IMR-90 (cell line): ENCODE measurements at regions not wholly inside any gene's neighbourhood (a gene's known extent, or its start where the extent isn't known, plus 50 kb on each side); places are given as distances from the start of the nearest gene placed in this dataset.

Experiments used
- ATAC-seq: fragments of 200-7000 bp; cut with Tn5 transposase; 2 replicates; pipeline ENCODE4 v1.9.1; 2020; ENCODE audit warnings: low read depth, mild to moderate bottlenecking, moderate library complexity
- BruUV-seq: library from RNA; stranded (reverse); fragments of 400-500 nt; replicated peaks from 2 replicates; lab custom pipeline; 2021; lab: Mats Ljungman, UMichigan
- CTCF ChIA-PET: fragments of 300-600 bp; formaldehyde crosslinking; extraction: SDS; loops from one replicate; lab custom pipeline; 2021; ENCODE audit warnings: antibody characterized with exemption; lab: Yijun Ruan, JAX
- POLR2A ChIA-PET: fragments of 300-600 bp; sonication (Branson Sonifier 250); formaldehyde crosslinking; loops from one replicate; lab custom pipeline; 2022; ENCODE audit warnings: antibody characterized with exemption; ENCODE audit not compliant: unreplicated experiment; lab: Charles Lee
- DNase-seq: peaks from one replicate; pipeline ENCODE4 v3.0.0; 2013
- H2AFZ ChIP-seq: replicated peaks from 2 replicates; pipeline ENCODE3; 2013; ENCODE audit warnings: low read length, mild to moderate bottlenecking; ENCODE audit not compliant: poor library complexity
- H2AK5ac ChIP-seq: 2 replicates; pipeline ENCODE4 v1.6.1; 2013; ENCODE audit warnings: low read depth, low read length, inconsistent platforms
- H2AK9ac ChIP-seq: replicated peaks from 2 replicates; pipeline ENCODE3; 2013; ENCODE audit warnings: mild to moderate bottlenecking, low read depth, low read length, moderate library complexity; ENCODE audit not compliant: poor library complexity
- H2BK120ac ChIP-seq: 2 replicates; pipeline ENCODE4 v1.6.1; 2013; ENCODE audit warnings: low read depth, low read length, inconsistent platforms
- H2BK15ac ChIP-seq: 3 replicates; pipeline ENCODE4 v1.6.1; 2013; ENCODE audit warnings: low read depth, low read length, inconsistent platforms
- H2BK20ac ChIP-seq: 2 replicates; pipeline ENCODE4 v1.6.1; 2013; ENCODE audit warnings: low read depth, mild to moderate bottlenecking, inconsistent platforms, low read length, moderate library complexity
- H2BK5ac ChIP-seq: 2 replicates; pipeline ENCODE4 v1.6.1; 2013; ENCODE audit warnings: mild to moderate bottlenecking, low read depth, low read length, inconsistent platforms; ENCODE audit not compliant: poor library complexity, severe bottlenecking
- H3K14ac ChIP-seq: replicated peaks from 2 replicates; pipeline ENCODE4 v1.6.1; 2013; ENCODE audit warnings: low read depth, low read length, inconsistent platforms
- H3K18ac ChIP-seq: 2 replicates; pipeline ENCODE4 v1.6.1; 2013; ENCODE audit warnings: low read depth, low read length, control low read depth
- H3K23ac ChIP-seq: 2 replicates; pipeline ENCODE4 v1.6.1; 2013; ENCODE audit warnings: low read depth, low read length, inconsistent platforms
- H3K27ac ChIP-seq: 2 replicates; pipeline ENCODE4 v1.5.1; 2013; ENCODE audit warnings: mild to moderate bottlenecking, control low read depth, low read length; ENCODE audit not compliant: insufficient read depth
- H3K27me3 ChIP-seq: 2 replicates; pipeline ENCODE4 v1.6.1; 2013; ENCODE audit warnings: low read length; ENCODE audit not compliant: control insufficient read depth, insufficient read depth
- H3K36me3 ChIP-seq: 2 replicates; pipeline ENCODE4 v1.6.1; 2013; ENCODE audit warnings: low read length, mixed read lengths; ENCODE audit not compliant: control insufficient read depth, insufficient read depth
- H3K4ac ChIP-seq: 2 replicates; pipeline ENCODE4 v1.6.1; 2013; ENCODE audit warnings: low read depth, low read length, inconsistent platforms
- H3K4me1 ChIP-seq: 2 replicates; pipeline ENCODE4 v1.6.1; 2013; ENCODE audit warnings: low read length, mixed read lengths; ENCODE audit not compliant: control insufficient read depth, insufficient read depth
- H3K4me2 ChIP-seq: 2 replicates; pipeline ENCODE4 v1.6.1; 2013; ENCODE audit warnings: low read depth, mild to moderate bottlenecking, control low read depth, low read length, moderate library complexity
- H3K4me3 ChIP-seq: 2 replicates; pipeline ENCODE4 v1.5.1; 2013; ENCODE audit warnings: low read depth, mild to moderate bottlenecking, control low read depth, low read length, moderate library complexity; ENCODE audit not compliant: insufficient read depth
- H3K56ac ChIP-seq: 2 replicates; pipeline ENCODE4 v1.6.1; 2013; ENCODE audit warnings: low read length, inconsistent platforms; ENCODE audit not compliant: insufficient read depth; ENCODE audit errors: extremely low read depth
- H3K79me1 ChIP-seq, 2 experiments: 2 replicates each; pipeline ENCODE4 v1.6.1; 2013; ENCODE audit warnings: low read length in 2 of 2, inconsistent platforms in 1 of 2, low read depth in 1 of 2
- H3K9ac ChIP-seq: 2 replicates; pipeline ENCODE4 v1.6.1; 2013; ENCODE audit warnings: low read depth, low read length, control low read depth
- H3K9me1 ChIP-seq: 2 replicates; pipeline ENCODE4 v1.6.1; 2013; ENCODE audit warnings: low read length, inconsistent platforms; ENCODE audit not compliant: insufficient read depth
- H3K9me3 ChIP-seq: 2 replicates; pipeline ENCODE4 v1.6.1; 2013; ENCODE audit warnings: low read length; ENCODE audit not compliant: control insufficient read depth, insufficient read depth
- H4K20me1 ChIP-seq: 2 replicates; pipeline ENCODE4 v1.6.1; 2013; ENCODE audit warnings: low read length, inconsistent platforms; ENCODE audit not compliant: insufficient read depth
- H4K5ac ChIP-seq: 2 replicates; pipeline ENCODE4 v1.6.1; 2013; ENCODE audit warnings: mild to moderate bottlenecking, low read depth, low read length, control low read depth
- H4K8ac ChIP-seq, 2 experiments: 2 replicates each; pipeline ENCODE4 v1.6.1; 2013; ENCODE audit warnings: low read depth in 2 of 2, low read length in 2 of 2, control low read depth in 1 of 2, inconsistent platforms in 1 of 2
- H4K91ac ChIP-seq: 2 replicates; pipeline ENCODE4 v1.6.1; 2013; ENCODE audit warnings: low read depth, low read length, inconsistent platforms; ENCODE audit not compliant: insufficient read depth
- BHLHE40 ChIP-seq: fragments of 150-350 bp; IDR thresholded peaks from 2 replicates; pipeline ENCODE4 v1.6.1; 2016; ENCODE audit warnings: mild to moderate bottlenecking, low read depth, low read length
- CEBPB ChIP-seq: IDR thresholded peaks from 2 replicates; pipeline ENCODE4 v1.6.1; 2012; ENCODE audit warnings: low read depth, low read length, improper control_type of control experiment
- WGBS, 2 experiments: methylation state at CpG; one replicate each; pipeline versions ENCODE4 v1.1.5 to v1.1.7; 2013; ENCODE audit warnings: missing lambda C conversion rate in 2 of 2; ENCODE audit not compliant: insufficient read length in 1 of 2; ENCODE audit errors: extremely low coverage in 2 of 2; 5-methylcytosine and 5-hydroxymethylcytosine counted together
- dilution Hi-C: fragments of 300-500 bp; cut with HindIII; formaldehyde crosslinking; loops from one replicate; pipeline ENCODE4 v1.14.3; 2018; ENCODE audit warnings: low sequenced_read_pairs; ENCODE audit not compliant: unreplicated experiment
- in situ Hi-C: fragments of 300-500 bp; cut with MboI; formaldehyde crosslinking; loops from 3 replicates; pipeline ENCODE4 v1.14.3; 2019; ENCODE audit warnings: low sequenced_read_pairs, inconsistent platforms, mixed read lengths
- intact Hi-C: fragments of 100-400 bp; cut with micrococcal nuclease; formaldehyde crosslinking; loops from 2 replicates; pipeline ENCODE4 v1.10.0; 2022

DNA sequence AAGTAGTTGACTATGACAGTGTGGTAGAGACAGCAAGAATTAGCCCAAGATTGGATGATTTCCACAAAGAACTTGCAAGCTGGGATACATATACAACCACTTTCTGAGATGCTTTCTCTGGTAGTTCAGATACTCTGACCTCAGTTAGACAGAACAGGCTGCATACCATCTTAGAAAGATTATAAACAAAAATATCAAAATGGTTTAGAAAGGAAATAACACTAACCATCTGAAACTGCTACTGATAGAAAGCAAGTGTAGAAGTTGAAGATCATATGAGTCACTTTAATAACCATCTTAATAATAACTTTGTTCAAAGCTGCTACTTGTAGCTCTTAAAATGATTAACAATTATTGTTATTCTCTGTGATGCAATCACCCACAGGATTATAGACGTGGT is 255.4 kb upstream of the TTC29 start:
- no peaks in the 10 kb centered on the region for H3K27me3 ChIP-seq
- TF ChIP-seq BHLHE40: no peak
- TF ChIP-seq CEBPB: peak; percentile 78
- no peaks in the 10 kb centered on the region for H3K79me1 ChIP-seq
- no peak overlapping the region for H2AFZ ChIP-seq
- no peak overlapping the region for H2AK9ac ChIP-seq
- no peak overlapping the region for H3K9ac ChIP-seq
- DNase-seq (peak; percentile 84), ATAC-seq (peak; percentile 89)
- H3K9me1 ChIP-seq: no peaks in the 10 kb centered on the region; the same call in 1 of the 2 replicates
- H3K23ac ChIP-seq: no peak overlapping the region
- intact Hi-C loops (loop anchor here (5.0 kb wide), 1 partner anchor 161 kb away; no protein-coding TSS in a partner anchor), in situ Hi-C loops (no loop called here), dilution Hi-C loops (no loop called here)
- H3K27ac ChIP-seq: no peak overlapping the region
- H2AK5ac ChIP-seq: no peak overlapping the region
- H2BK15ac ChIP-seq: no peak overlapping the region
- H4K91ac ChIP-seq: no peak overlapping the region
- WGBS, 2 experiments: no CpG with 5 or more reads among the region's 1 CpG
- no peaks in the 10 kb centered on the region for H3K9me3 ChIP-seq
- H3K4me1 ChIP-seq: peaks cover 11% of the 10 kb centered on the region
- no peaks in the 10 kb centered on the region for H4K20me1 ChIP-seq
- no peak overlapping the region for H3K18ac ChIP-seq
- no peak overlapping the region for H2BK20ac ChIP-seq
- H3K4me2 ChIP-seq: no peak overlapping the region
- H3K36me3 ChIP-seq: no peaks in the 10 kb centered on the region
- ChIA-PET CTCF (no interaction called here), POLR2A (no interaction called here)
- no TSS peak for BruUV-seq
- no peak overlapping the region for H3K4ac ChIP-seq
- H2BK5ac ChIP-seq: peak overlapping the region; percentile 64
- no peak overlapping the region for H4K5ac ChIP-seq
- no peak overlapping the region for H3K14ac ChIP-seq
- H3K4me3 ChIP-seq: no peak overlapping the region
- no peak overlapping the region for H4K8ac ChIP-seq
- no peak overlapping the region for H3K56ac ChIP-seq
- H2BK120ac ChIP-seq: no peak overlapping the region
